Fibroblast of skin of right biceps (primary cell): ENCODE measurements at regions not wholly inside any gene's neighbourhood (a gene's known extent, or its start where the extent isn't known, plus 50 kb on each side); places are given as distances from the start of the nearest gene placed in this dataset.

ENCODE experiments used
- DNase-seq: peaks from one replicate; pipeline ENCODE4 v3.0.0-alpha.2; 2013

DNA sequence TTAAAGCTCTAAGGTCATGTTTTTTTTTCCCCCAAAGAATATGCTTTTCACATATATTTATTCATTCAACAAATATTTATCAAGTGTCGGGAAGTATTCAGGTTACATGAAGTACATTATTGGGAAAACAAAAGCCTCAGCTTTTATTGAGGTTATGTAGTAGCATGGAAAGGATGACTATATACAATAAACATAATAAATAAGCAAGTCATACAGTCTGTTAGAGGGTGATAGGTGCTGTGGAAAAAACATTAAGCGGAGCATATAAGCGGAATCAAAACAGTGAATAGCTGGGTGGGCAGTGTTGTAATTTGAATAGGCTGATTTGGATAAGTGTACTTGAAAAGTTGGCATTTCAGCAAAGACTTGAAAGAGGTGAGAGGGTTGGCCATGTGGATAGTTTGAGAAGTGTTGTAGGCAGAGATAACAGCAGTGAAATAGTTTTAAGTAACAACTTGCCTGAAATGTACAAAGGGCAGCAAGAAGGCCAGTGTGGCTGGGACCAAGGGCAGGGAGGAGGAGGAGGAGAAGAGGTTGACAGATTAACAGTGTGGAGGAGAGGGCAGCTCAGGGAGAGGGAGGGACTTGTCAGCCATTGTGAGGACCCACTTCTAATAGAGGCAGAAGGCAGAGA is 558.7 kb downstream of the SPRY1 start:
- no peak for DNase-seq

- no peak for DNase-seq
Measured at GRCh38 chr4:123956204-123956603, 559.6 kb downstream of the SPRY1 start.

GRCh38 chr4:123966990-123967769 is 570.6 kb downstream of the SPRY1 start:
- no peak for DNase-seq

GRCh38 chr4:123972031-123972430 is 575.4 kb downstream of the SPRY1 start:
- no peak for DNase-seq

GRCh38 chr4:123974386-123975149 is 578.0 kb downstream of the SPRY1 start:
- DNase-seq: peak; percentile 28

DNA sequence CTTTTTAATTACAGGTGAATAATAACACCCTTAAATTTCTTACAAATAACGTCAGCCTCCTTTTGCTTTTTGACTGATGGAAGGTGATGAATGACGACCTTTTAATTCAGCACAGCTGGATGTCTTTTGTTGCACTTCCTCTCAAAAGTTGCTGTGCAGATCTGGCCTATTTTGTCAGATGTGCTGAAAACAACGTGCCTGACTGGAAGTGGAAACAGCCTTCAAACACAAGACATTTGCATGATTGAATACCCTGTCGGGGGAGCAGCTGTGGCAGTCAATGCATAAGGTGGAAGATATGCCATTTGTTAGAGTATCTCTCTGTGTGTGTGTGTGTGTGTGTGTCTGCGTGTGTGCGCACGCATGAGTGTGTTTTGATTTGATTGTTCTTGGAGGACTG is 579.7 kb downstream of the SPRY1 start:
- peak; percentile 46 for DNase-seq

DNA sequence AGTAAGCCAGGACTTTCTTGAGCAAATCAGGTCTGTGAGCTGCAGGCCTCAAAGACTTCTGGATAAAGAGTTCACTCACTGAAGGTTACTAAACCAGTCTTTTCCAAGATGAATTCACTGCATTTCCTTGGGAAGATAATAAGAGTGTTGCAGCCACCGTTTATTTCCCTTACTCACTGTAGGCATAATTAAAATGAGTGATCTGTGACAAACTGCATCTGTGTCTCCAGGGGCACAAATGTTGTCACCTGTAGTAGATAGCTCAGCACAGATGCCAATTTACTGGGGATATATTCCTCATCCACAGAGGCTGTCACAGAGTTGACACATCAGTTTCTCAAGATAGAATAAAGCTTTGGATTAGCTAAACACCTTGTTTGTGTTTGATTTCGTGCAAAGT is 580.2 kb downstream of the SPRY1 start:
- DNase-seq: no peak

DNA sequence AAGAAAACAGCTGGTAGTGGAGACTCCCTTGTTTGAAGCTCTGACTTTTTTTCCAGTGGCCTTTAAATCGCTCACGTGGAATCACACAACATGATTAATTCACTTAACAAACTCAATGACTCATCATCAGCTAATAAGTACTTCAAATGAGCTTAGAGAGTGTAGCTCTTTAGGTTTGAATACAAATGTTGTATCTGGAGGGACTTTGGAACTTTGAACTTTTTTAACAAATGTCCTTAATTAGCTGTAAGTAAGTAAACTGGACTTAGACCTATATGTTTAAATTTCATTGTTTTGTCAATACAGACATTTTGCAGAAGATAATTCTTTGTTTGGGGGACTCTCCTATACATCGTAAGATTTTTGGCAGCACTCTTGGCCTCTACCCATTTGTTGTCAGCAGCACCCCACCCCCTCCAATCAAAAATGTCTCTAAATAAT is 581.1 kb downstream of the SPRY1 start:
- DNase-seq: no peak

DNA sequence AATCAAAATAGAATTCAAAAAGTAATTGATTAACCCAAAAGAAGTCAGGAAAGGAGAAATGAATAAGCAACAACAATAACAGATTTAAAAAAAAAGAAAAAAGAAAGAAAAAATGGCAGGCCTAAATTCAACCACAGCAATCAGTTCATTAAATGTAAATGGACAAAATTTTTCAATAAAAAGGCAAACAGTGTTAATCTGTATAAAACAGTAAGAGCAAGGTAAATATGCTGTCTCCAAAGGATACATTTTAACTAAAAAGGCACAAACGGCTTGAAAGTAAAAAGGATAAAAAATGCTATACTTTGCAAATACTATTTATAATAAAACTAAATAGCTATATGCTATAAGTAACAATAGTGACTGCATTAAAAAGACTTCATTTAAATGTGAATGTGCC is 582.0 kb downstream of the SPRY1 start:
- no peak for DNase-seq

GRCh38 chr4:123980736-123981300 is 584.2 kb downstream of the SPRY1 start:
- no peak for DNase-seq

GRCh38 chr4:123984886-123985285 is 588.3 kb downstream of the SPRY1 start:
- DNase-seq: no peak

- peak; percentile 94 for DNase-seq
Measured at GRCh38 chr4:123986268-123986798, 589.7 kb downstream of the SPRY1 start.

DNA sequence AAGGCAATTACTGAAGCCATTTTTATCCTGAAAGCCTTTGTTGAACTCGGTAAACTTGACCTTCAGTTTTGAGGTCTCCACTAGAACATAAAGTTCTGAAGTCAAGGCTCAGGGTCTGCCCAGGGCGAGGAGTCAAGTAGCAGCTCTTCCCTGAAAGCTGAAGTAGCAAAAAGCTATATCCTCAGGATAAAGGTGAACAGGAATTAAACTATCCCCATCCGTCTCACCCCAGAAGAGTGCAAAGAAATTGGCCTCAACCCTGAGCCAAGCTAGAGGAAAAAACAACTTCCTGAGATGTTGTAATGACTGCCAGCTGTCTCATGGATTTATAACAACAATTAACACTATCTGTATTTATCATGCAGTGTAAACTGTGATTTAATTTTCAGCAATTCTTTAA is 590.8 kb downstream of the SPRY1 start:
- DNase-seq: no peak

GRCh38 chr4:123990310-123990870 is 593.8 kb downstream of the SPRY1 start:
- DNase-seq: no peak

- DNase-seq: no peak
Measured at GRCh38 chr4:123994917-123995316, 598.3 kb downstream of the SPRY1 start.

GRCh38 chr4:123995936-123996335 is 599.3 kb downstream of the SPRY1 start:
- DNase-seq: peak; percentile 88

DNA sequence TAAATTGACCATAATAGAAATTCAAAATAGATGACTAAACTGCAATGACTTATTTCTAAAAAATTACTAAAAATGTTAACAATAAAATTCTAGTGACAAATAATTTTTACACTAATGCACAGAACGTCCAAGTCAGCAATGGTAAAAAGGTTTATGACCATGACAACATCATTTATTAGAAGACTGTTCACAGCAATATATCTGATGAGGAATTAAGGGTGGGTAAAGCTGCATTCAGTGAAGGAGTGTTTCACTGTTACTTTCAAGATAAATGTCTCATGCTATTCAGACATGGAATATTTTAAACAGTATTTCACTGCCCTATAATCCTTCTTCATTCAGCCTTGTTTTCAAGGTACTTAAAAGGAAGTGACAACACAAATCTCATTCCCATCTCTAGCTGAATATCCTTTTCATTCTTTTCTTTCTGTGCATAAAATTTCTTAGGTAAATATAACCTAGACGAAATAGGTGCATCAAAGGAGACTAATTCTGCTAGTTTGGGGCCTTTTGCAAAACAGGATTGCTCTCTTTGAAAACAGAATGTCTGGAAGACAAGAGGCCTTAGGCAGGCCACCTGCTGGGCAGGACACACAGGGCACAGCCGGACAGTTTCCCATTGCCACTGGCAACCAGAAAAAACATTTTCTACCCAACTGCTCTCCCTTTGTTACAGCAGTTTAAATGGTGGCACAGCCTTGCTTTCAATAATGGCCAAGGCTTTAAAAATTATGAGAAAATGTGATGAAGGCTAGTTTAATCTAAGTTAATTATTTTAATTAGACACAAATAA is 600.3 kb downstream of the SPRY1 start:
- DNase-seq: no peak

- no peak for DNase-seq
Measured at GRCh38 chr4:123997776-123998449, 601.3 kb downstream of the SPRY1 start.

DNA sequence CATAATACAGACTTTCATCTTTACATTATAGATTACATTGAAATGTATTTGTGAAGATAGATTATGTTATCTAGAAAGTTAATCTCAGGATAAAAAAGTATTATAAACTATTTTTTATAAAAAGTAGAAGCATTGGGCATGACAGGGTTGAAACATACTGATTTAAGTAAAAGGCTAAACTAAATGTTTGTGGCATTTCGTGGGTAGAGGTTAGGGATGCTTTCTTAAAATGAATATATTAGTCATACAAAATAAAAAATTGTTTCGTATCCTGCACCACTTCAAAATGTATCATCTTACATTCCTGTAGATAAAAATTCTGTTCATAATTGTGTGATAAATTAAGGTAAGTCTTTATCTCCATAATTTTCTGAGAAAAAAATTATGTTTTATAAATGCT is 603.6 kb downstream of the SPRY1 start:
- peak; percentile 25 for DNase-seq

DNA sequence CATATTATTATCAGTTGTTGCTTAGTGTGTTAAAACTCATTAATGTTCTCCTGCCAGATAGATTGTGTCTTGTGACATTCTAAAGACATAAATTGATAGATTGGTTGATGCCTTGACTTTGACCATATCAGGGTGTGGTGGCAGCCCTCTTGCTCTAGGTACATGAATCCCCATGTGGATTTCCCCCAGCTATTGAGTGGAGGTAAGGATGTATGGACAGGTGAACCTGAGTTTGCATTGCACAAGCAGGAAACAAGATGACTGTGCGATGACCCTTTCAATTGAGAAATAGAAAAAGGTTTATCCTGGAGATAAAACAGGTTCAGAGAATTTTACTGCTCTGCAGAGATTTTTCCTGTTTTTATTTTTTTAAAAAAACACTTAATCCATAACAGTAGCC is 619.2 kb downstream of the SPRY1 start:
- DNase-seq: no peak

DNA sequence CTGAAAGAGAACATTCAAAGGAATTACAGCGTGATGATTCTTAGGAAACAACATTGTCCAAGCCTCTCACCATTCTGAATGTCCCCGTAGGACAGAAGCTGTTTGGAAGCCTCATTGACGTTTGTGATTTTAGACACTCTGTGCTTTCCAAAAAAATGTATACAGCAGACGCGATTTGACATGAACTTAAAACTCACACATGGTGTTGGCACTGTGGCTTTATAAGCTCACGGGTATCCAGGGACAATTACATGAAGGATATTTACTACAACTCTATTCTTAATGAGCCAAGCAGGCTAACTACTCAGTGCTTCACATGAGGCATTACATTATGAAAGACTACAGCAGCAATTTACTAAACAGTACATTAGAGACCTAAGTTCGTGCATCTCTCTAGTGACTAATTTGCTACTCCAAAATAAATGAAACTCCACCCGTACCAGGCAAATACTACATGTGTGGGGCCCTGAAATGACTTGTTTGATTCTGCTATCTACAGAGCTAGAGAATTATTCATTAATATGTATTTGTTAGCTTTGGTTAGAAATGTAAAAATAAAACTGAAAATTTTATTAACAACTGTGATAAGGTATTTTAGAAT is 620.7 kb downstream of the SPRY1 start:
- DNase-seq: no peak
